SK-N-SH (cell line): ENCODE measurements at regions not wholly inside any gene's neighbourhood (a gene's known extent, or its start where the extent isn't known, plus 50 kb on each side); places are given as distances from the start of the nearest gene placed in this dataset.

Experiments
- ELF1 ChIP-seq: IDR thresholded peaks from 2 replicates; pipeline ENCODE4 v1.4.0; 2012
- FOSL2 ChIP-seq: IDR thresholded peaks from 2 replicates; pipeline ENCODE4 v1.4.0; 2012; ENCODE audit warnings: low read depth, mild to moderate bottlenecking, moderate library complexity, borderline replicate concordance
- GATA2 ChIP-seq: sonication (generic); formaldehyde crosslinking; IDR thresholded peaks from 2 replicates; pipeline ENCODE4 v1.5.0; 2020; ENCODE audit warnings: mild to moderate bottlenecking, missing genetic modification reagents
- SMC3 ChIP-seq: IDR thresholded peaks from 2 replicates; pipeline ENCODE4 v1.6.1; 2012; ENCODE audit warnings: low read depth, low read length, improper control_type of control experiment
- TF ChIP-seq, protein P1 (sequence below): fragments of 200-600 bp; sonication (generic); IDR thresholded peaks from 2 replicates; pipeline ENCODE4 v1.6.1; 2017; ENCODE audit warnings: antibody characterized with exemption, mild to moderate bottlenecking, moderate library complexity
- TF ChIP-seq, protein P2 (sequence below): fragments of 150-350 bp; IDR thresholded peaks from 2 replicates; pipeline ENCODE4 v1.6.1; 2017; ENCODE audit warnings: antibody characterized with exemption, low read length, low read depth, borderline replicate concordance
- TF ChIP-seq, protein P3 (sequence below): IDR thresholded peaks from 2 replicates; pipeline ENCODE4 v1.6.1; 2012; ENCODE audit warnings: mild to moderate bottlenecking, low read depth, low read length, moderate library complexity

DNA sequence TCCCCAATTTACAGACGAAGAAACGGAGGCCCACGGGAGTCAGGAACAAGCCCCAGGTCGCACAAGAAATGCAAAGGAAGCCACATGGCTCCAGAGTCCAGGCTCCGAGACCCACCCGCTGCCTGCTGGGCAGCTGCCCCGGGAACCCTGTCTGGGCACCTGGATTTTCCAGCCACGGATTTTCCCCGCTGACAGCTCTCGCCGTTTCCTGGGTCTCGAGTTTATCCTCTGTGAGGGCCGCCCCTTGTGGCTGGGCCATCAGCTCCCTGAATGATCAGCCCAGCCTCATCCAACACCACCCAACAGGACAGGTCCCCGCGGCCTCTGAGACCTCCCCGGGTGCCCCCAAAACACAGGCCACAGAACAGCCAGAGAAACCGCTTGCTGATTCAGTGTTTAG, 189.7 kb downstream of the BRD1 start:
- TF ChIP-seq, protein P1, sequence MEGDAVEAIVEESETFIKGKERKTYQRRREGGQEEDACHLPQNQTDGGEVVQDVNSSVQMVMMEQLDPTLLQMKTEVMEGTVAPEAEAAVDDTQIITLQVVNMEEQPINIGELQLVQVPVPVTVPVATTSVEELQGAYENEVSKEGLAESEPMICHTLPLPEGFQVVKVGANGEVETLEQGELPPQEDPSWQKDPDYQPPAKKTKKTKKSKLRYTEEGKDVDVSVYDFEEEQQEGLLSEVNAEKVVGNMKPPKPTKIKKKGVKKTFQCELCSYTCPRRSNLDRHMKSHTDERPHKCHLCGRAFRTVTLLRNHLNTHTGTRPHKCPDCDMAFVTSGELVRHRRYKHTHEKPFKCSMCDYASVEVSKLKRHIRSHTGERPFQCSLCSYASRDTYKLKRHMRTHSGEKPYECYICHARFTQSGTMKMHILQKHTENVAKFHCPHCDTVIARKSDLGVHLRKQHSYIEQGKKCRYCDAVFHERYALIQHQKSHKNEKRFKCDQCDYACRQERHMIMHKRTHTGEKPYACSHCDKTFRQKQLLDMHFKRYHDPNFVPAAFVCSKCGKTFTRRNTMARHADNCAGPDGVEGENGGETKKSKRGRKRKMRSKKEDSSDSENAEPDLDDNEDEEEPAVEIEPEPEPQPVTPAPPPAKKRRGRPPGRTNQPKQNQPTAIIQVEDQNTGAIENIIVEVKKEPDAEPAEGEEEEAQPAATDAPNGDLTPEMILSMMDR: no peak
- TF ChIP-seq, protein P2, sequence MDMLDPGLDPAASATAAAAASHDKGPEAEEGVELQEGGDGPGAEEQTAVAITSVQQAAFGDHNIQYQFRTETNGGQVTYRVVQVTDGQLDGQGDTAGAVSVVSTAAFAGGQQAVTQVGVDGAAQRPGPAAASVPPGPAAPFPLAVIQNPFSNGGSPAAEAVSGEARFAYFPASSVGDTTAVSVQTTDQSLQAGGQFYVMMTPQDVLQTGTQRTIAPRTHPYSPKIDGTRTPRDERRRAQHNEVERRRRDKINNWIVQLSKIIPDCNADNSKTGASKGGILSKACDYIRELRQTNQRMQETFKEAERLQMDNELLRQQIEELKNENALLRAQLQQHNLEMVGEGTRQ: no peak
- no peak for TF ChIP-seq ELF1
- TF ChIP-seq, protein P3, sequence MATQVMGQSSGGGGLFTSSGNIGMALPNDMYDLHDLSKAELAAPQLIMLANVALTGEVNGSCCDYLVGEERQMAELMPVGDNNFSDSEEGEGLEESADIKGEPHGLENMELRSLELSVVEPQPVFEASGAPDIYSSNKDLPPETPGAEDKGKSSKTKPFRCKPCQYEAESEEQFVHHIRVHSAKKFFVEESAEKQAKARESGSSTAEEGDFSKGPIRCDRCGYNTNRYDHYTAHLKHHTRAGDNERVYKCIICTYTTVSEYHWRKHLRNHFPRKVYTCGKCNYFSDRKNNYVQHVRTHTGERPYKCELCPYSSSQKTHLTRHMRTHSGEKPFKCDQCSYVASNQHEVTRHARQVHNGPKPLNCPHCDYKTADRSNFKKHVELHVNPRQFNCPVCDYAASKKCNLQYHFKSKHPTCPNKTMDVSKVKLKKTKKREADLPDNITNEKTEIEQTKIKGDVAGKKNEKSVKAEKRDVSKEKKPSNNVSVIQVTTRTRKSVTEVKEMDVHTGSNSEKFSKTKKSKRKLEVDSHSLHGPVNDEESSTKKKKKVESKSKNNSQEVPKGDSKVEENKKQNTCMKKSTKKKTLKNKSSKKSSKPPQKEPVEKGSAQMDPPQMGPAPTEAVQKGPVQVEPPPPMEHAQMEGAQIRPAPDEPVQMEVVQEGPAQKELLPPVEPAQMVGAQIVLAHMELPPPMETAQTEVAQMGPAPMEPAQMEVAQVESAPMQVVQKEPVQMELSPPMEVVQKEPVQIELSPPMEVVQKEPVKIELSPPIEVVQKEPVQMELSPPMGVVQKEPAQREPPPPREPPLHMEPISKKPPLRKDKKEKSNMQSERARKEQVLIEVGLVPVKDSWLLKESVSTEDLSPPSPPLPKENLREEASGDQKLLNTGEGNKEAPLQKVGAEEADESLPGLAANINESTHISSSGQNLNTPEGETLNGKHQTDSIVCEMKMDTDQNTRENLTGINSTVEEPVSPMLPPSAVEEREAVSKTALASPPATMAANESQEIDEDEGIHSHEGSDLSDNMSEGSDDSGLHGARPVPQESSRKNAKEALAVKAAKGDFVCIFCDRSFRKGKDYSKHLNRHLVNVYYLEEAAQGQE: no peak
- TF ChIP-seq GATA2: no peak
- no peak for TF ChIP-seq SMC3
- no peak for TF ChIP-seq FOSL2
